ENCODE measurements at regions not wholly inside any gene's neighbourhood (a gene's known extent, or its start where the extent isn't known, plus 50 kb on each side); places are given as distances from the start of the nearest gene placed in this dataset.
A peak's percentile ranks its signal among the peaks of the same experiment; 100 is the strongest.
"Not testable (repeated sequence)": the region's sequence is repeated elsewhere in the genome, so short reads cannot be mapped to it uniquely, and the experiment has no call there.

- H3K27ac ChIP-seq = no peak overlapping the region
Measured at GRCh38 chr12:67889931-67890330, 99.3 kb upstream of the IFNG-AS1 start.

GRCh38 chr12:67890726-67891258, 98.5 kb upstream of the IFNG-AS1 start:
- DNase-seq (ENCODE audit: low read depth, low spot score) = no peak
- H3K27ac ChIP-seq = no peak overlapping the region

More at GRCh38 chr12:67889931-67890330, 99.3 kb upstream of the IFNG-AS1 start:
- no peak for DNase-seq (ENCODE audit: low read depth, low spot score)

- H3K27ac ChIP-seq = no peak overlapping the region
- no peak for DNase-seq (ENCODE audit: low read depth, low spot score)
Measured at GRCh38 chr12:67891596-67891995, 97.7 kb upstream of the IFNG-AS1 start.

GRCh38 chr12:67892259-67893021, 96.8 kb upstream of the IFNG-AS1 start:
- no peak overlapping the region for H3K27ac ChIP-seq
- no peak for DNase-seq (ENCODE audit: low read depth, low spot score)

GRCh38 chr12:67893022-67893580, 96.1 kb upstream of the IFNG-AS1 start:
- no peak overlapping the region for H3K27ac ChIP-seq
- no peak for DNase-seq (ENCODE audit: low read depth, low spot score)

- not testable (repeated sequence) for DNase-seq (ENCODE audit: low read depth, low spot score); H3K27ac ChIP-seq
Measured at GRCh38 chr12:67900418-67900817, 88.8 kb upstream of the IFNG-AS1 start.

- H3K27ac ChIP-seq = peak overlapping the region; percentile 80
- DNase-seq (ENCODE audit: low read depth, low spot score) = no peak
Measured at GRCh38 chr12:67909091-67909531, 80.1 kb upstream of the IFNG-AS1 start.

GRCh38 chr12:67909681-67910080, 79.6 kb upstream of the IFNG-AS1 start:
- H3K27ac ChIP-seq = peak overlapping the region; percentile 80
- DNase-seq (ENCODE audit: low read depth, low spot score) = no peak

- DNase-seq (ENCODE audit: low read depth, low spot score) = peak; percentile 97
- H3K27ac ChIP-seq = peak overlapping the region; percentile 80
Measured at GRCh38 chr12:67910360-67911274, 78.6 kb upstream of the IFNG-AS1 start.

- no peak for DNase-seq (ENCODE audit: low read depth, low spot score)
- H3K27ac ChIP-seq = peak overlapping the region; percentile 80
Measured at GRCh38 chr12:67911275-67911600, 78.0 kb upstream of the IFNG-AS1 start.

- H3K27ac ChIP-seq = peak overlapping the region; percentile 80
- no peak for DNase-seq (ENCODE audit: low read depth, low spot score)
Measured at GRCh38 chr12:67911789-67912188, 77.5 kb upstream of the IFNG-AS1 start.

- no peak overlapping the region for H3K27ac ChIP-seq
- DNase-seq (ENCODE audit: low read depth, low spot score) = no peak
Measured at GRCh38 chr12:67915335-67915851, 73.9 kb upstream of the IFNG-AS1 start.

- DNase-seq (ENCODE audit: low read depth, low spot score) = no peak
- no peak overlapping the region for H3K27ac ChIP-seq
Measured at GRCh38 chr12:67916266-67916970, 72.8 kb upstream of the IFNG-AS1 start.

- H3K27ac ChIP-seq = no peak overlapping the region
- DNase-seq (ENCODE audit: low read depth, low spot score) = no peak
Measured at GRCh38 chr12:67917811-67918210, 71.4 kb upstream of the IFNG-AS1 start.

- H3K27ac ChIP-seq = no peak overlapping the region
- DNase-seq (ENCODE audit: low read depth, low spot score) = no peak
Measured at GRCh38 chr12:67918441-67918840, 70.8 kb upstream of the IFNG-AS1 start.

- H3K27ac ChIP-seq = peak overlapping the region; percentile 65
- no peak for DNase-seq (ENCODE audit: low read depth, low spot score)
Measured at GRCh38 chr12:67919406-67919805, 69.8 kb upstream of the IFNG-AS1 start.

GRCh38 chr12:67920413-67920812, 68.8 kb upstream of the IFNG-AS1 start:
- peak; percentile 58 for DNase-seq (ENCODE audit: low read depth, low spot score)
- peak overlapping the region; percentile 65 for H3K27ac ChIP-seq

GRCh38 chr12:67921286-67921685, 68.0 kb upstream of the IFNG-AS1 start:
- no peak for DNase-seq (ENCODE audit: low read depth, low spot score)
- peak overlapping the region; percentile 65 for H3K27ac ChIP-seq

GRCh38 chr12:67922245-67922644, 67.0 kb upstream of the IFNG-AS1 start:
- no peak overlapping the region for H3K27ac ChIP-seq
- DNase-seq (ENCODE audit: low read depth, low spot score) = no peak

- no peak for DNase-seq (ENCODE audit: low read depth, low spot score)
- H3K27ac ChIP-seq = no peak overlapping the region
Measured at GRCh38 chr12:67925077-67925476, 64.2 kb upstream of the IFNG-AS1 start.

Measured in epithelial cell of prostate (primary cell).